Upper lobe of left lung (tissue), 6 donors: ENCODE measurements at regions not wholly inside any gene's neighbourhood (a gene's known extent, or its start where the extent isn't known, plus 50 kb on each side); places are given as distances from the start of the nearest gene placed in this dataset.

ENCODE experiments used
- ATAC-seq, 2 donors: fragments of 200-7000 bp; cut with Tn5 transposase; one replicate each; pipeline ENCODE4 v1.9.1; 2022; ENCODE audit warnings: mild to moderate bottlenecking in 2 of 2, moderate library complexity in 2 of 2; ENCODE audit not compliant: low FRiP score in 2 of 2
- DNase-seq, 2 donors: peaks; one replicate each; pipeline ENCODE4 v3.0.0-alpha.2; 2019 to 2020
- H3K27ac ChIP-seq, 4 donors: fragments of 200-600 bp; sonication (generic); one replicate each; pipeline ENCODE4 v1.5.1; 2016 to 2019
- H3K27me3 ChIP-seq, 4 donors: fragments of 200-600 bp; sonication (generic); one replicate each; pipeline ENCODE4 v1.5.1; 2017 to 2019
- H3K36me3 ChIP-seq, 4 donors: fragments of 200-600 bp; sonication (generic); one replicate each; pipeline ENCODE4 v1.5.1; 2016 to 2019
- H3K4me1 ChIP-seq, 4 donors: fragments of 200-600 bp; sonication (generic); one replicate each; pipeline ENCODE4 v1.5.1; 2018 to 2019
- H3K4me3 ChIP-seq, 4 donors: fragments of 200-600 bp; sonication (generic); one replicate each; pipeline ENCODE4 v1.5.1; 2017 to 2019; ENCODE audit warnings: mild to moderate bottlenecking in 2 of 4, moderate library complexity in 1 of 4
- H3K9me3 ChIP-seq, 4 donors: fragments of 200-600 bp; sonication (generic); one replicate each; pipeline ENCODE4 v1.5.1; 2018 to 2019
- CTCF ChIP-seq, 6 experiments: fragments of 450-650 bp in 4 of 6; fragments of 200-600 bp in 2 of 6; sonication (generic) in 2 of 6; IDR thresholded peaks; one replicate each; pipeline ENCODE4 v1.5.1; 2016 to 2019; ENCODE audit warnings: antibody characterized with exemption in 6 of 6
- EP300 ChIP-seq, 4 donors: sonication (generic); formaldehyde crosslinking; IDR thresholded peaks; one replicate each; pipeline ENCODE4 v1.5.1; 2017; ENCODE audit warnings: antibody characterized with exemption in 4 of 4, control low read depth in 2 of 4
- POLR2A ChIP-seq, 4 donors: fragments of 450-650 bp; IDR thresholded peaks; one replicate each; pipeline ENCODE4 v1.5.1; 2016 to 2017; ENCODE audit warnings: antibody characterized with exemption in 4 of 4, mild to moderate bottlenecking in 2 of 4
- POLR2AphosphoS5 ChIP-seq, 2 donors: sonication (generic); formaldehyde crosslinking; IDR thresholded peaks; one replicate each; pipeline ENCODE4 v1.5.1; 2017; ENCODE audit warnings: antibody characterized with exemption in 2 of 2
- WGBS, 2 donors: methylation state at CpG; one replicate each; pipeline ENCODE4 v1.1.5; 2017 to 2018; 5-methylcytosine and 5-hydroxymethylcytosine counted together
- donor health status: DM: no; HTN: no; CAD: no; lungs with moderate emphysema.
- donor health status: DM: no; HTN: yes; CAD: no; lungs with severe emphysema.

GRCh38 chr6:1197309-1197708 is 114.6 kb upstream of the FOXQ1 start:
- Histone ChIP-seq H3K4me3 (no peak overlapping the region), H3K27me3 (no peaks in the 10 kb centered on the region), H3K9me3 (no peaks in the 10 kb centered on the region), H3K27ac (no peak overlapping the region), H3K36me3 (no peaks in the 10 kb centered on the region), H3K4me1 (no peaks in the 10 kb centered on the region)
- DNase-seq, result no peak
- WGBS, 2 donors, result 74% methylated on average over 3 of the region's 3 CpGs
- TF ChIP-seq POLR2A (IDR thresholded peaks at IDR 0.05) (no peak), POLR2AphosphoS5 (IDR thresholded peaks at IDR 0.05) (no peak)
- ATAC-seq, result no peak

GRCh38 chr6:1191141-1191630 is 120.7 kb upstream of the FOXQ1 start:
- DNase-seq (no peak), ATAC-seq (no peak)
- no peak overlapping the region for H3K27ac ChIP-seq
- WGBS, 2 donors, result 83 to 92% methylated on average over 11 of the region's 11 CpGs
- no peaks in the 10 kb centered on the region for H3K27me3 ChIP-seq
- TF ChIP-seq CTCF (IDR thresholded peaks at IDR 0.05) (no peak), POLR2AphosphoS5 (IDR thresholded peaks at IDR 0.05) (no peak), POLR2A (IDR thresholded peaks at IDR 0.05) (no peak), EP300 (IDR thresholded peaks at IDR 0.05) (no peak)
- H3K9me3 ChIP-seq, result no peaks in the 10 kb centered on the region
- H3K4me1 ChIP-seq, result no peaks in the 10 kb centered on the region
- H3K4me3 ChIP-seq, result no peak overlapping the region
- H3K36me3 ChIP-seq, result no peaks in the 10 kb centered on the region

- Histone ChIP-seq H3K27ac (no peak overlapping the region), H3K27me3 (no peaks in the 10 kb centered on the region), H3K4me3 (no peak overlapping the region), H3K4me1 (no peaks in the 10 kb centered on the region), H3K36me3 (no peaks in the 10 kb centered on the region), H3K9me3 (no peaks in the 10 kb centered on the region)
- no peak for TF ChIP-seq CTCF (IDR thresholded peaks at IDR 0.05)
- TF ChIP-seq POLR2A (IDR thresholded peaks at IDR 0.05), result no peak
- TF ChIP-seq POLR2AphosphoS5 (IDR thresholded peaks at IDR 0.05), result no peak
- no peak for TF ChIP-seq EP300 (IDR thresholded peaks at IDR 0.05)
- ATAC-seq, result no peak
- no peak for DNase-seq
- WGBS, 2 donors, result 32 to 50% methylated on average over 5 of the region's 5 CpGs
Observed at GRCh38 chr6:1190366-1190765, 121.5 kb upstream of the FOXQ1 start.

- no peak for TF ChIP-seq POLR2A (IDR thresholded peaks at IDR 0.05)
- no peak for TF ChIP-seq POLR2AphosphoS5 (IDR thresholded peaks at IDR 0.05)
- TF ChIP-seq CTCF (IDR thresholded peaks at IDR 0.05), result no peak
- no peak for TF ChIP-seq EP300 (IDR thresholded peaks at IDR 0.05)
- Histone ChIP-seq H3K27ac (no peak overlapping the region), H3K36me3 (no peaks in the 10 kb centered on the region), H3K4me3 (no peak overlapping the region), H3K4me1 (peaks cover 0 to 2% (median 0%) of the 10 kb centered on the region in 4 donors), H3K9me3 (no peaks in the 10 kb centered on the region), H3K27me3 (no peaks in the 10 kb centered on the region)
- ATAC-seq (no peak), DNase-seq (no peak)
- WGBS, 2 donors, result 82 to 88% methylated on average over 3 of the region's 3 CpGs
Observed at GRCh38 chr6:1188199-1188598, 123.7 kb upstream of the FOXQ1 start.

DNA sequence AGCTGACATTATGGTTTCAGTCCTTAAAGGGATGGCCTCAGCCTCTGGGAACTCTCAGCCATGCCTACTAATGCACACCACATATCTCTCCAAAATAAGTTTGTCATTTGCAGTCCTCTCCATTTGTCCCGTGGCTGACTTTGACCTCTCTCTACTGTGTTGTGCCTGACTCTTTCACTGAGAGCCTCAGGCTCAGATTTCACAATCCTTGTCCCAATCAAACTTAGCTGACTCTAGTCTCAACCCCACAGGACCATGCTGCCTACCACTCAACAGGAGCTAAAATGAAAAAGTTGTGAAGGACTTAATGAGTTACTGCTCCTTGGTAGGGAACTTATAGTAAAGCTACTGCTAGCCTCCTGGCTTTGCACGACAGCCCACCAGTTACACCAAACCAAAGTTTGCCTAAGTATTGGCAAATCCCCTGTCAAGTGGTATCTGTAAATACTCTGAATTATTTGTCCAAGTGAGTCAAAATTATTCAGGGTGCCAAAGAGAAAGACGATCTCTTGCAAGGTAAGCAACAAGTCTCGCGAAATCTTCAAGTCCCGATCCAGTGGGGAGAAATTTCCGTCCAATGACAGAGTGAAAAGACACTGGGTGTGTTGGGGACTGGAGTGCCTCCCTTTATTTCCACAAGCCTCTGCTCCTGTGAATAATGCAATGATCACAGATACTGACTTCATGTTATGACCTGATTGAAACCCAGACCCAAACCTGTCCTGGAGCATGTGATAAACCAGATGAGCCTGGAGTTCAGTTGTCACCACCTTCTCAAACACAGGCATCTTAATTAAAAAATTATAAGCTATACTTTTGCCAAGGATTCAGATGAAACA is 124.4 kb upstream of the FOXQ1 start:
- peaks cover 0 to 3% (median 0%) of the 10 kb centered on the region in 4 donors for H3K4me1 ChIP-seq
- no peak overlapping the region for H3K27ac ChIP-seq

More for the DNA sequence above, 124.4 kb upstream of the FOXQ1 start:
- Histone ChIP-seq H3K4me3 (no peak overlapping the region), H3K9me3 (no peaks in the 10 kb centered on the region), H3K36me3 (no peaks in the 10 kb centered on the region), H3K27me3 (no peaks in the 10 kb centered on the region)
- ATAC-seq, result no peak
- TF ChIP-seq POLR2A (IDR thresholded peaks at IDR 0.05), result no peak
- no peak for TF ChIP-seq EP300 (IDR thresholded peaks at IDR 0.05)
- no peak for TF ChIP-seq POLR2AphosphoS5 (IDR thresholded peaks at IDR 0.05)
- TF ChIP-seq CTCF (IDR thresholded peaks at IDR 0.05), result no peak
- 80 to 81% methylated on average over 7 of the region's 7 CpGs for WGBS, 2 donors
- DNase-seq, result no peak
